Fibroblast of skin of back (primary cell): ENCODE measurements at regions not wholly inside any gene's neighbourhood (a gene's known extent, or its start where the extent isn't known, plus 50 kb on each side); places are given as distances from the start of the nearest gene placed in this dataset.

Experiments
- DNase-seq: peaks from one replicate; pipeline ENCODE4 v3.0.0-alpha.2; 2013

DNA sequence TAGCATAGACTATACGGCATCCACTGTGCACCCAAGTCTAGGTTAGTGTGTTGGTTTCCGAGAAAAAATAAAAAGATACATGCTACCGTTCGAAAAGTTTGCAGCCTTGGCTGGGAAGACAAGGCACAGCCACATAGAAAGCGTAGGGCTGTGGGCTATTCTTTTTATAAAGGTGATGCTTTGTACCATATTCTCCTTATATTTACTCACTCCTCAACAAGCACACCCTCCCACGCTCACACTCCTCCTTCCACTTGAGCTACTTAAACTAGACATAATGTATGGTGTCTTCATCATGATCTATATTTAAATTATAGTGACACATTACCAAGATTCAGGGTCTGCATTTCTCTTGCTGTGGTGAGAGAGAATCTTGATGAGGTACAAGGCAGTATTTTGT lies 1416.5 kb downstream of the AACS start:
- DNase-seq = no peak

DNA sequence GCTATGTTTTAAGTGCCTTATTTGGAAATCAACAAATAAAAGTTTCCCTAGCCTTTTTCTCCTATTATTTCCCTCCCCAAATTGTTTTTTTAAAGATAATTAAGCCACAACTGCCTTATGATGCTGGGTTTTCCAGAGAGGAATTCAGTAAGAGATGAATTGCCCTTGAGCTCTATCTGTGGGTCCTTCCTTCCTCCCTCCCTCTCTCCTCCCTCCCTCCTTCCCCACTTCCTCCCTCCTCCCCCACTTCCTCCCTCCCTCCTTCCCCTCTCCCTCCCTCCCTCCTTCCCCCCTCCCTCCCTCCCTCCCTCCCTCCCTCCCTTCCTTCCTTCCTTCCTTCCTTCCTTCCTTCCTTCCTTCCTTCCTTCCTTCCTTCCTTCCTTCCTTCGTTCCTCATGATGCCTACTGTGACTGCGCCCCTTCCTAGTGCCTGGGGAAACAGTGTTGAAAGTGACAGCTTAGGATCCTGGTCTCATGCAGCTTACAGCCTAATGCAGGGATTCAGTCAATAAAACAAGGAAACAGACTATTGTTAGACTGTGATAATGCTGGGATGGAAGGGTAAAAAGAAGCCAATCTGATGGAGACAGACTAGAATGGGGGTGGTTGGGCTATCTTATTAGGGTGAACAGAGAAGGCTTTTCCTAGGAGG lies 1417.1 kb downstream of the AACS start:
- no peak for DNase-seq

DNA sequence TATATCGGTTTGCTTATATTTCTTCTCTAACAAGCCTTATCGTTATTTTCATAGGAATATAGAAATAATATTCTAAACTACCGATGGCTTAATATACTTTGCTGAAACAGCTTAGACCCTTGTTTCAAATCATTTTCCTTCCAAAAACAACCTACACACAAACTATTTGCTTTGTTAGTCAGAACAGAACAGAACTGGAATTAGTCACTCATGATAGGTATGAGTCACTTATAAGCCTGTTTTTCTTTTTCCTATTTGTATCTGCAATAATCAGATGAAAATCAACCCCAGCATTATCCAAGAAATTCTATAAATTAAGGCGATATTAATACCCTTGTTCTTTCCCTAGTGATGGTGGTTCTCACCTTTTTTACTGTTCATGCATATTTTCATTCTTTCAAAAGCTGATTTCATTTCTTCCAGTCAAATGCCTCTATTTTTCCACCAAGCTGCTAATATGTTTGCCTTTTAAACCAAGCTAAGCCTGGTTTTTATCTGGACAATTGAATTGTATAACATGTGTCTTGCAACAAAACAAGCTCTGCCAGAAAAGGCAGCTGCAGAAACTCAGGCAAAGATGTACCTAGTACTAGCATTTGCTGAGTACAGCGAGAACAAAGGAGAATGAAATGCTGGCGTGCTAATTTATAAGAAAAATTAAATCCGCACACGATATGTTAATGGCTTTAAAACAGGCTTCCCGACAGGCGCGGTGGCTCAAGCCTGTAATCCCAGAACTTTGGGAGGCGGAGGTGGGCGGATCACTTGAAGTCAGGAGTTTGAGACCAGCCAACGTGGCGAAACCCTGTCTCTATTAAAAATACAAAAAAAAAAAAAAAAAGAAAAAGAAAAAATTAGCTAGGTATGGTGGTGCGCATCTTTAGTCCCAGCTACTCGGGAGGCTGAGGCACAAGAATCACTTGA lies 1418.2 kb downstream of the AACS start:
- peak; percentile 48 for DNase-seq

DNA sequence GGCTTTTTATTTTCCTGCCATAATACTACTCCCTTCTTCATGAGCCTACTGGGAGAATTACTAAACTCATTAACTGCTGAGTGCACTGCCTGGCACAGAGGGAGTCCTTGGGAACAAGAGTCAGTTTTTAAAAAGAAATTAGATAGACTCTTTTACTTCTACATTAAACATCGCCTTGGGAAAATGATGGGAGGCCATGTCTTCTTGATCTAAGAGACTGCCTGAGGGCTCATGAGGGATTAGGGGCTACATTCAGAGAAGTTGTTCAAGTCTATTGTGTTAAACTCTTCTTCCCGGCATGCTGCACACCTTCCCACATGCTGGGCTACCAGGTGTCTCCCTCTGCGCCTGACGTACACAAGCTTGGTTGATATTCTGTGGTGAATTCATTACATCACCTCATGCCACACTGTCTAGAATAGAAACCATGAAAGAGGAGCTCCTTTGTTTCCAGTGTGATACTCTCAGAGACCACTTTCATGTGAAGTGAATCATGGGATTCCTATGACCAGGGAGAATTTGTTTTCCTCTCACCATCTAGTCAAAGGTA lies 1422.3 kb downstream of the AACS start:
- no peak for DNase-seq

DNA sequence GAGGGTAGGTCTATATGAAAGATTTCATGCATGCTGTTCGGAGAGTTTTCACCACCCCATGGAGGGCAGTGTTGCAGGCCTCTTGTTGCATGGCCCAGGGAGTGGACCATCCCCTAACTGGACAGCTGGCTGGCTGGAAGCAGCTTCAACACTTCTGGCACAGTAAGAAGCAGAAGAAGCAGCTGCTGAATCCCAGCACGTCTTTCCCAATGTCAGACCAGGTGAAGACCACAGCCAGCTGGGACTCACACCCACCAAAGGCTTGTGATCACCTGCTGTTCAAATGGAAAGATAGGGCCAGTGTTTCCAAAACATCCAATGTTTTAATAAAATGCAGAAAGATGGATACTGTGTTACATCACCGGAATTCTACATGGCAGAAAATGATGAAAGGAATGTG lies 1423.6 kb downstream of the AACS start:
- no peak for DNase-seq

DNA sequence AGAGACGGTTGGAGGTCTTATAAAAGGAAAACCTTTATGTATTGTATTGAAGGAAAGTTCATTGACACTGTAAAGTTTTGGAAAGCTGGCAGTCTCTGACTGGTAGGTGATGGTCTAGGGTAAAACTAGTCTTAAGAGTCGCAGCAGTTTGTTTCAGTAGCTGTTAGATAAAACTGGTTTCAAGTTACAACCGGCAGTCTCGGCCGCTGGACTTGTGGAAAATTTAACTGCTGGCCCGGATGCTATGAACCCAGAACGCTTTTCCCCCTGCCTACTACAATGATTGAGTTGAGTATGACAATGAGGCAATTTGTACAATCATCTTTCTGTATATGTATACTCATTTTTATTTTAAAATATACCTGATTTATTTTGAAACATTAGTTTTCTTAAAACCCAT lies 1426.9 kb downstream of the AACS start:
- no peak for DNase-seq

DNA sequence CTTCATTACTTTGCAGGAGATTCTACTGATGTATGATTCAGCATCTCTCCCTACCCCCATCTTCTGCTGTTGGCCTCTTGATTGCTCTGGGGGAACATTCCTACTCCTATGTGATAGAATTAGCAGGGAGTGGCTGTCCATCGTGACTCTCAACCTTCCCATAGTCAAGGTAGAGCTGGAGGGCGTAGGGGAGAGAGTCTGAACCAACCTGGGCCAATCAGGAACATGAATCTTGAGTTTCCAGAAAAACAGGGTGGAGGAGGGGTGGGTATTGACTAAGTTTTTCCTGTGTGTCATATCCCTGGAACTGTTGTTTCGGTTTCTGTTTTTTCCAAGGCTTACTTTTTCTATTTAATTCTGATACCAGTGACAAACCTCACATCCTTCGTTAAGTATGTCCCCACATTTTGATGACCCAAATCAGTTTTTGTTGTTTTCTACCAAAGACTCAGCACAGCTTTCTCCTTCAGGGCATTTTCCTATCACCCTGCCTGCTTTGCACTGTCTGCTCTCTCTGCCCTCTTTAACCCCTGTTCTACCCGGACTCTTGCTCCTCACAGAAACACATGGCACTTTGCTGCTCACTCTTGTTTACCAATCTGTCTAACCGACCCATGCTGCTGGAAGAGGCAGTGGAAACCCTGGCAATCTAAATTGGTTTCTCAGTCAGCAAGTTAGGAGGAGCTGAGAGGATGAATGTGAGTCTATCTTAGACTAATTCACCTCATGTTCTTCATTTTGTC lies 1428.3 kb downstream of the AACS start:
- DNase-seq = no peak

DNA sequence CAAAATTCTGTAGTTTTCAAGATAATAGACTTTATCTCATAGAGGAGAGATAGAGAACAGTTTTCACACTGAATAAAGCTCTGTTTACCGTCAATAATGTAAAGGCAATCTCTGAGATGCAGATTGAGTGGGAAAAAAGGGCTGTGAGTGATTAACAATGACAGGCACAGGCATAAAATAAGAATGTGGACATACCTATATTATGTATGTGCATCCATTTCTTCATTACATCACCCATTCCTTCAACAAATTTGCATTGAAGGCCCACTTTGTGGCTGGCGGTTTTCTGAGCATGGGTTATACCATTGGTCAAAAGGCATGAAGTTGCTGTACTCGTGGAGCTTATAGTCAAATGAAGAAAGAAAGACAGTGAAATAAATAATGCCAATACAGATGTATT lies 1431.0 kb downstream of the AACS start:
- DNase-seq = no peak

DNA sequence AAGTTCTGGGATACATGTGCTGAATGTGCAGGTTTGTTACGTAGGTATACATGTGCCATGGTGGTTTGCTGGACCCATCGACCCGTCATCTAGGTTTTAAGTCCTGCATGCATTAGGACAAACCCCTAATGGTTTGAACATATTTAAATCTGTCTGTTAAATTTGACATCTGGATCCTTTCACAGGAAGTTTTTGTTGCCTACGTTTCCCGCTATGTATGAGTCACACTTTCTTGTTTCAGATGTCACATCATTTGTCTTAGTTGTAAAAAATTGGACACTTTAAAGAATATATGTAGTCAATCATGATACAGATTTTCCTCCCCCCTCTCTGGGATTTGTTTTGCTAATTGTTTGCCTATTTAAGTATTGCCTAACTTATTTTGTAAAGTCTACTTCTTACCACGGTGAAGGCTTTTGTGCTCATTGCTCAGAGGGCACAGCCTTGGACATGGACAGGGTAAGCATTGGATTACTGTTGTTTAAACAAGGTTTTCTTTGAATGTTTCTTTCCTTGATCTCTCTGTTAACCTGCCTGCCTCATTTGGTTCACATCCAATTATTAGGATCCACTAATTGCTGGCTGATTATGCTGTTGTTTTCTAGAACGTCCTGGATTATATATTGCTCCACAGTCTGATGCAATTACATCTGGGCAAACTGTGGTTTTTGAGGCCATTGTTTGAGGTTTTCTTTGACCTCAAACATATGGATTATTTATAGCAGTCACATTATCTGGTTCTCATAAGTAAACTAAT lies 1441.4 kb downstream of the AACS start:
- no peak for DNase-seq

DNA sequence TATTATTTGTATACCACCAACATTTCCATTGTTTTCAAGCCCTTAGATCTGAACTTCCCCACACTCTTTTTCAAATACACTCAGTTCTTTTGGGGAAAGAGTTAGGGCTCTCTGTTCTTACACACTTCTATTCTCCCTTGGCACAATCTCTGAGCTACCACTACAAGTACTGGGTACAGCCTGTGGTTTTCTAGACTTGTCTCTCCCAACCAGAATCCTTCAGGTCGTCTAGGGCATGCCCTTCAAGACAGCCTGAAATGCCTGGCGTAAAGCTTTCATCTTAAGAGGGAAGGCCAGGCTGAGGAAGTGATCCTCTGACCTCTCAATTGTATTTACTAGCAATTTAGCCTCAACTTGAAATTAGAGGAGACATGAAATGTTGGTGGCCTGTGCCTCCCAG lies 1442.0 kb downstream of the AACS start:
- DNase-seq = no peak

DNA sequence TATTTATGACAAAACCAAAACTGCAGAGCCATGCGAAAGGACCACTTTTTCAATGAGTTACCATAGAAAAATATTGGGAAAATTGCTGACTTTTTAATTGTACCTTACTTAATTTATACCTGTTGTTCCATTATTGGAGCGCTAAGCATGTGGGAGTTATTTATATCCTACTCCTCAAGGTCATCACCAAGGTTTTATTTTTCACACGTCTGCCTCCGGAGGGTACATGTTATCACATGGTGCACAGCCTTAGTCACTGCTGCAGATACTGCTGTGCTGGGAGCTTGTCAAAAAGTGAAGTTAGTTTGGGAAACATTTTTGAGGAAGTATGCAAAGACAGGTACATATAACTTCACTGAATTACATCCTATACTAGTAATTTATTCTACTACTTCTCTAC lies 1444.3 kb downstream of the AACS start:
- DNase-seq = no peak

DNA sequence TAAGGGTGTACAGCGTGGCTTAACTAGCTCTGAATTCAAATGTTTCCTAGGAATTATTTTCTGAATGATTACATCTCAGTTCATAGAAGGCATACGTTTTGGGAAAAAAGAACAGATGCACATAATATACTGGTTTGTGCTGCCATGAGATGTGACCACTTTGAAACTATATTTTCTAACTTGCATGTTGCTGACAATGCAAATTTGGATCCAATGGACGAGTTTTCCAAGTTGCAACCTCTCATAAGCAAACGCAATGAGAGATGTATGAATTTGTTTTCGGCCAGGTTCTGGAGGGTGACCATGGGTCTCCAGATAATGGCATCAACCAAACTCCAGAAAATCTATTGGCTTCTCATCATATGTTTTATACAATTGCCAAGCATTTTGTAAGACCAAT lies 1445.4 kb downstream of the AACS start:
- DNase-seq = no peak

DNA sequence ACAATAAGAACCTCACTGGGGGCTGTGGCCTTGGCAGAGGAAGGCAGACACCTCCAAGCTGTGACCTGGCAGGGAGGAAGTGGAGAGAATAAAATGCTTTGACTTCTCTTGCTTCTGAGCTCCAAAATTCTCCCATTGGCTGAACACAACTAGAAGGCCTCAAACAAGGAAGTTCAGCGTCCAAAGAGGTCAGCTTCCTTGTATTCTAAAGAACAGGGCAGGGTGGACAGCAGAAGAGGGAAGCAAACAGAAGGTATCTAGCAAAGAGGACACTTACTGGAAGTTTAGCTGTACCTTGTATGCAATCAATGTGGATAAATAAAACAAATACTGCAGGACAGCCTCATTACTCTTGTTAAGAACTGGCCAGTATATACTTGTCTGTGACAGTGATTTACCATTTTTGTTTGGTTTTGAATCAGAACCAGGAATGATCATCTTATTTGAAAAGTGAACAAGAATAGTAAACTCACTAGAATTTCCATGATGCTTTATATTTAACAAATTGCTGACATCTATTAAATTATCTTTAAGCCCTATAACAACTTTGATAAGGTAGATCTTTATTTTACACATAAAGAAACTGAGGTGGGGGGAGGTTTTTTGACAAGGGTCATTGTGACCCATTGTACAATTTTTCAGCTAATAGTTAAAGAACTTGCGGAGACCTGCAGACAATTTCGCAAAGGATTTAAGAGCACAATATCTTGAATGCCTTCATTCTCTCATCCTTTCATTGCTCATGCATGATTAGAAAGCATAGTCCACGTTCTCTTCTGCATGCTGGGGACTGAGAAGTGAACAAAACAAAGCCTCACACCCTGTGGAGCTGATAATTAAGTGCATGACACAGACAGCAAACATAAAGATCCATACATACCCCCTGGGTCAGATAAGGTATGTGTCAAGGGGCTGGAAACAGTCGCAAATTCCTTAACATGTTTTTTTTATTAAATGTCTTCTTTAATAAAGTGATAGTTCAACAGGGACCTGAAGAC lies 1448.0 kb downstream of the AACS start:
- DNase-seq = no peak

DNA sequence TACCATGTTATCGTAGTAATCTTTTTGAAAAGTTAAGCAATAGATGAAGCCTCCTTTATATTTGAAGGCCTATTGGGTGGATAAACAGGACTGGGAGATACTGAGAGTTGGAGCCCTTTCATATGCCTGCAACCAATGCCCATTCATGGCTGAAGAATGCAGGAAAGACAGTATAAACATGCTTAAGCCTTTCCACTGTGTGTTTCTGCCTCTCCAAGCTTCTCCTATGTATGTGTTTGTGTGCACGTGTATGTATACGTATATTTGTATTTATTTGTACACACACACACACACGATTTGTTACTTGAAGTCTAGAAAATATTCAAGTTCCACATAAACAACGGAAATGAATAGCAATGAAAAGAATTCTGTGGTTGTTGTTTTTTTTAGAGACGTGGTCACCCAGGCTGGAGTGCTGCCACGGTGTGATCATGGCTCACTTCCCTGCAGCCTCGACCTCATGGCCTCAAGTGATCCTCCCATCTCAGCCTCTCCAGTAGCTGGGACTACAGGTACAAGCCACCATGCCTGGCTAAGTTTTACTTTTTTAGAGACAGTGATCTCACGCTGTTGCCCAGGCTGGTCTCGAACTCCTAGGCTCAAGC lies 1453.5 kb downstream of the AACS start:
- DNase-seq = no peak

DNA sequence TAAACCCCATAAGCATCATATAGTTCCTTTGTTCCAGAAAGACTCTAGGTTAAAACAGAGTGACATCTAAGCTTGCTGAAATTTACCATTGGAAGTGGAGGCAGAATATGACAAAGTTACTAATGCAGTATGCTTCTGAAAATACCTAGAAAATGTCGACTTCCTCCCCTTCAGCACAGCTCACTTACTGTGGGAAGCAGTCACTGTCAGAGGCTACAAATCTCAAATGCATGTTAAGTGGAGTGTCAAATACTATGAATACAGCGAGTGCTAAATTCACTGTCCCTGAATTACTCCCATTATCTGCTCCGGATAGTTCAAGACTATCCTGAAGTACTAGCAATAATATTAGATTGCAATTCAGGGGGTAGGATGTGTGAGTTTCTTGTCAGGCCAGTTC lies 1454.6 kb downstream of the AACS start:
- no peak for DNase-seq

DNA sequence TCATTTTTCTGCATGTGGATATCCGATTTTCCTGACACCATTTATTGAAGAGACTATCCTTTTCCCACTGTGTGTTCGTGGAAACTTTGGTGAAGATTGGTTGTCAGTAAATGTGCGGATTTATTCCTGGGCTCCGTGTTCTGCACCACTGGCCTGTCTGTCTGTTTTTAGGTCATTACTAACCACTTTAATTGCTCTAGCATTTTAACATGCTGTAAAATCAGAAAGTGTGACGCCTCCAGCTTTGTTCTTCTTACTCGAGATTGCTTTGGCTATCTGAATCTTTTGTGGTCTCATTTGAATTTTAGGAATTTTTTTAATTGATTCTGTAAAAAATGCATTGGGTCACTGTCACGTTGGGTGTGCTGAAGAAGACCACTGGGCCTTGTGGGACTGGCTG lies 1458.7 kb downstream of the AACS start:
- no peak for DNase-seq

DNA sequence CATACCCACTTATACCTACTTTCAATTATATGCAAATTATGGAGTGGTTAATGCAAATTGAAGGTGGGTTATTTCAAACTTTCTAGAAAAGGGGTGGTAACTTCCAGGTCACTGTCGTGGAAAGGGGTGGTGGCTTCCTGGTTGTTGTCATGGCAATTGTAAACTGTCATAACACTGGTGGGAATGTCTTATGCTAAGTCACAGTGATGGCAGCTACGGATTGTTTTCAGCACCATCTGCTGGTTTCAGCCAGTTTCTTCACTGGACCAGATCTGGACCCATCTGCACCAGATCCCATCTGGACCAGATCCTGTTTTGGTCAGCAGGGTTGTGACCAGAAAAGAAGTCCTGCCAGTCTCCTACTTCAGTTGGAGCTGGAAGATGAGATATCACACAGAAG lies 1469.3 kb downstream of the AACS start:
- no peak for DNase-seq

DNA sequence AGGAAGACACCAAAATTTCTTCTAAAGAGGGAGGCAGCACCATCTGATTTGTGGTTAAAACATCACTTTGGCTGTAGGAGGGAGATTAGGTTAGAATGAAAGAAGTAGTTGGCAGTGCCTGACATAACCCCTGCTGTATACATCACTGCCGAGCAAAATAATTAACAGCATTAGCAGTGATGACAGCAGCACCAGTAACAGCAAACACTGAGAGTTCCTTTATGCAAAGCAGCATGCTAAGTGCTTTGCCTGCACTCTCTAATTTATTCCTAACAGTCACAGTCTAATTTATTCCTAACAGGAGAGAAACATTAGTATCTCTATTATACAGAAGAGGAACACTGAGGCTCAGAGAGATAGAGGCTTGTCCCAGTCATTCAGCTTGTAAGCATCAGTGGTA lies 1469.7 kb downstream of the AACS start:
- no peak for DNase-seq

DNA sequence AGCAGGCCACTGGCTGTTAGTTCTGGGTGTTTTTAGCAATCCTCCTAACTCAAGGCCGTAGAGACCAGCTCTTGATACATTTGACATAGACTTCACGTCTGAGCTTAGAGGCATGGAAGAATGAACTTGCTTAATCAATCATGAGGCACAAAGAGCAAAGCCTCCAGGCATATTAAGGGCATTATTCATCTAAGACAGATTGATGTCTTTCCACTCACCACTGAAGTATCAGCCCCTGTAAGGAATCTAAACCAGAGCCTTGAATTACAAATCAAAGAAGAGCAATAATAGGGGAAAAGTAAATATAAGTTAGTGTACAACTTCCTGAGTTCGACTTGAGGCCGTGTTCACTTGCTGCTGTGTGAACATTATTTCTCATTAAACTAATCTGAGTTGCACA lies 1470.7 kb downstream of the AACS start:
- no peak for DNase-seq

DNA sequence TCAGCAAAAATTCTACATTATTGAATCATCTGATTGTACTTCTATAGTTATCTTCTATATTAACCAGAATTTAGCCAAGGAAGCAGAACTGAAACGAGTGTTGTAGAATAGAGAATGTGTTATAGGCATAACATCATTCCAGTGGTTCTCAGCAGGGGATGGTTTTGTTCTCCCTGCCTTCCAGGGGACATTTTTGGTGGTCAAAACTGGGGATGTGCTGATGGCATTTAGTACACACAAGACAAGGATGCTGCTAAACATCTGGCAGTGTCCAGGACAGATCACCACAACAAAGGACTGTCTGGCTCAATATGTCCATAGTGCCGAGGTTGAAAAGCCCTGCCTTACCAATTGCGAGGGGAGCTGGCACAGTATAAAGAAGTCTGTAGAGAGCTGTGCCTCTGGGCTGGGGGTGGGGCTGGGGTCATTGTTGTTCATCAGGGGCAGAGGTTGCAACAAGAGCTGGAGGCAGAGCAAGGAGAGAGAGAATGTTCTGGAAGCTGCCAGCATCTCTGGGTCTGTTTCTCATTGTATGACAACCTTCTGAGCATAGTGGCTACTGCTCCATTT lies 1472.8 kb downstream of the AACS start:
- DNase-seq = no peak
